HL-60 (cell line): ENCODE measurements at regions not wholly inside any gene's neighbourhood (a gene's known extent, or its start where the extent isn't known, plus 50 kb on each side); places are given as distances from the start of the nearest gene placed in this dataset.

Experiments
- TF ChIP-seq, protein P1 (sequence below): IDR thresholded peaks from one replicate; pipeline ENCODE4 v1.5.1; 2011; ENCODE audit warnings: low read length, control low read depth, inconsistent platforms; ENCODE audit not compliant: insufficient read depth
- TF ChIP-seq, protein P2 (sequence below): IDR thresholded peaks from 2 replicates; pipeline ENCODE4 v1.6.1; 2012; ENCODE audit warnings: low read depth; ENCODE audit not compliant: insufficient replicate concordance

DNA sequence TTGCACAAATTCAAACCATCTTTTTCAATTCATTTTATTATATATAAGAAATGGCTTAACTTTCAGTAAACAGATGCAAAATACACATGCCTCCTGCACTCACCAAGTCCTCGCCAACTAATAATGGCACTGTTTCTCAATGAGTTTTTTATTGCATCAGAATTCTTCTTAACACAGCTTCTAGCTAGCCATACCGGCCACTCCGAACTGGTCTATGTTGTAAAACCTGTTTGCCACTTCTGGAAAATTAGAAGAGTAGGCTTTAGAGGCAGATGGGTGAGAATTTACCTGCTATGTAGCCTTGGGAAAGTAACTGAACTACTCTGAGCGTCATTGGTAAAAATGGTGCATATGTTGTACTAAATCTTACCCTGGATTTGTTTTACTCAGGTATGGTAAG is 100.6 kb upstream of the LHCGR start:
- TF ChIP-seq, protein P1, sequence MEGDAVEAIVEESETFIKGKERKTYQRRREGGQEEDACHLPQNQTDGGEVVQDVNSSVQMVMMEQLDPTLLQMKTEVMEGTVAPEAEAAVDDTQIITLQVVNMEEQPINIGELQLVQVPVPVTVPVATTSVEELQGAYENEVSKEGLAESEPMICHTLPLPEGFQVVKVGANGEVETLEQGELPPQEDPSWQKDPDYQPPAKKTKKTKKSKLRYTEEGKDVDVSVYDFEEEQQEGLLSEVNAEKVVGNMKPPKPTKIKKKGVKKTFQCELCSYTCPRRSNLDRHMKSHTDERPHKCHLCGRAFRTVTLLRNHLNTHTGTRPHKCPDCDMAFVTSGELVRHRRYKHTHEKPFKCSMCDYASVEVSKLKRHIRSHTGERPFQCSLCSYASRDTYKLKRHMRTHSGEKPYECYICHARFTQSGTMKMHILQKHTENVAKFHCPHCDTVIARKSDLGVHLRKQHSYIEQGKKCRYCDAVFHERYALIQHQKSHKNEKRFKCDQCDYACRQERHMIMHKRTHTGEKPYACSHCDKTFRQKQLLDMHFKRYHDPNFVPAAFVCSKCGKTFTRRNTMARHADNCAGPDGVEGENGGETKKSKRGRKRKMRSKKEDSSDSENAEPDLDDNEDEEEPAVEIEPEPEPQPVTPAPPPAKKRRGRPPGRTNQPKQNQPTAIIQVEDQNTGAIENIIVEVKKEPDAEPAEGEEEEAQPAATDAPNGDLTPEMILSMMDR = no peak
- TF ChIP-seq, protein P2, sequence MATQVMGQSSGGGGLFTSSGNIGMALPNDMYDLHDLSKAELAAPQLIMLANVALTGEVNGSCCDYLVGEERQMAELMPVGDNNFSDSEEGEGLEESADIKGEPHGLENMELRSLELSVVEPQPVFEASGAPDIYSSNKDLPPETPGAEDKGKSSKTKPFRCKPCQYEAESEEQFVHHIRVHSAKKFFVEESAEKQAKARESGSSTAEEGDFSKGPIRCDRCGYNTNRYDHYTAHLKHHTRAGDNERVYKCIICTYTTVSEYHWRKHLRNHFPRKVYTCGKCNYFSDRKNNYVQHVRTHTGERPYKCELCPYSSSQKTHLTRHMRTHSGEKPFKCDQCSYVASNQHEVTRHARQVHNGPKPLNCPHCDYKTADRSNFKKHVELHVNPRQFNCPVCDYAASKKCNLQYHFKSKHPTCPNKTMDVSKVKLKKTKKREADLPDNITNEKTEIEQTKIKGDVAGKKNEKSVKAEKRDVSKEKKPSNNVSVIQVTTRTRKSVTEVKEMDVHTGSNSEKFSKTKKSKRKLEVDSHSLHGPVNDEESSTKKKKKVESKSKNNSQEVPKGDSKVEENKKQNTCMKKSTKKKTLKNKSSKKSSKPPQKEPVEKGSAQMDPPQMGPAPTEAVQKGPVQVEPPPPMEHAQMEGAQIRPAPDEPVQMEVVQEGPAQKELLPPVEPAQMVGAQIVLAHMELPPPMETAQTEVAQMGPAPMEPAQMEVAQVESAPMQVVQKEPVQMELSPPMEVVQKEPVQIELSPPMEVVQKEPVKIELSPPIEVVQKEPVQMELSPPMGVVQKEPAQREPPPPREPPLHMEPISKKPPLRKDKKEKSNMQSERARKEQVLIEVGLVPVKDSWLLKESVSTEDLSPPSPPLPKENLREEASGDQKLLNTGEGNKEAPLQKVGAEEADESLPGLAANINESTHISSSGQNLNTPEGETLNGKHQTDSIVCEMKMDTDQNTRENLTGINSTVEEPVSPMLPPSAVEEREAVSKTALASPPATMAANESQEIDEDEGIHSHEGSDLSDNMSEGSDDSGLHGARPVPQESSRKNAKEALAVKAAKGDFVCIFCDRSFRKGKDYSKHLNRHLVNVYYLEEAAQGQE = no peak
